GM23338 (cell line): ENCODE measurements at regions not wholly inside any gene's neighbourhood (a gene's known extent, or its start where the extent isn't known, plus 50 kb on each side); places are given as distances from the start of the nearest gene placed in this dataset.
"Not testable (repeated sequence)": the region's sequence is repeated elsewhere in the genome, so short reads cannot be mapped to it uniquely, and the experiment has no call there.

ENCODE experiments used
- ATAC-seq: fragments of 200-7000 bp; cut with Tn5 transposase; 3 replicates; pipeline ENCODE4 v1.9.1; 2020
- DNase-seq: peaks from one replicate; pipeline ENCODE4 v3.0.0-alpha.2; 2015; ENCODE audit warnings: low spot score
- H2AFZ ChIP-seq: fragments of 200-600 bp; sonication (generic); 2 replicates; pipeline ENCODE4 v1.8.0; 2016; ENCODE audit warnings: antibody characterized with exemption, mild to moderate bottlenecking, moderate library complexity
- H3F3A ChIP-seq: fragments of 200-600 bp; sonication (generic); replicated peaks from 2 replicates; pipeline ENCODE4 v1.8.0; 2017; ENCODE audit warnings: antibody characterized with exemption, mixed run types, low read depth
- H3K27ac ChIP-seq: fragments of 200-600 bp; sonication (generic); 2 replicates; pipeline ENCODE4 v1.6.1; 2016; ENCODE audit warnings: low read depth
- H3K27me3 ChIP-seq: fragments of 200-600 bp; sonication (generic); 2 replicates; pipeline ENCODE4 v1.8.0; 2016; ENCODE audit warnings: mild to moderate bottlenecking, mixed run types, moderate library complexity; ENCODE audit not compliant: insufficient read depth
- H3K36me3 ChIP-seq: fragments of 200-600 bp; sonication (generic); 2 replicates; pipeline ENCODE4 v1.8.0; 2016; ENCODE audit warnings: mild to moderate bottlenecking; ENCODE audit not compliant: insufficient read depth
- H3K4me1 ChIP-seq: fragments of 200-600 bp; sonication (generic); 2 replicates; pipeline ENCODE4 v1.8.0; 2016; ENCODE audit warnings: mild to moderate bottlenecking, moderate library complexity; ENCODE audit not compliant: insufficient read depth
- H3K4me2 ChIP-seq: fragments of 200-600 bp; sonication (generic); 2 replicates; pipeline ENCODE4 v1.7.1; 2017; ENCODE audit warnings: mixed run types
- H3K4me3 ChIP-seq: fragments of 200-600 bp; sonication (generic); 2 replicates; pipeline ENCODE4 v1.6.1; 2016; ENCODE audit warnings: mixed run types
- H3K79me2 ChIP-seq: fragments of 200-600 bp; sonication (generic); replicated peaks from 2 replicates; pipeline ENCODE4 v1.8.0; 2017; ENCODE audit warnings: mild to moderate bottlenecking; ENCODE audit not compliant: insufficient read depth
- H3K9me2 ChIP-seq: fragments of 200-600 bp; sonication (generic); 2 replicates; pipeline ENCODE4 v1.8.0; 2017; ENCODE audit not compliant: insufficient read depth
- H4K20me1 ChIP-seq: fragments of 200-600 bp; sonication (generic); replicated peaks from 2 replicates; pipeline ENCODE4 v1.8.0; 2017; ENCODE audit warnings: mild to moderate bottlenecking; ENCODE audit not compliant: insufficient read depth
- H3K27ac Mint-ChIP-seq: 2 replicates; pipeline ENCODE4 v1.8.0; 2020; ENCODE audit warnings: inconsistent platforms, mild to moderate bottlenecking, moderate library complexity, mixed read lengths
- H3K27me3 Mint-ChIP-seq: 3 replicates; pipeline ENCODE4 v1.8.0; 2022; ENCODE audit warnings: low read depth, mild to moderate bottlenecking, moderate library complexity, mixed read lengths, inconsistent platforms; ENCODE audit not compliant: insufficient read depth, poor library complexity
- H3K36me3 Mint-ChIP-seq: 3 replicates; pipeline ENCODE4 v1.8.0; 2021; ENCODE audit warnings: low read depth, mild to moderate bottlenecking, inconsistent platforms, moderate library complexity, mixed read lengths
- H3K4me1 Mint-ChIP-seq: 3 replicates; pipeline ENCODE4 v1.8.0; 2020; ENCODE audit warnings: mild to moderate bottlenecking, inconsistent platforms, mixed read lengths
- H3K4me3 Mint-ChIP-seq: 3 replicates; pipeline ENCODE4 v1.8.0; 2021; ENCODE audit warnings: moderate library complexity, mild to moderate bottlenecking, inconsistent platforms, mixed read lengths
- H3K9me3 Mint-ChIP-seq: 3 replicates; pipeline ENCODE4 v1.8.0; 2020; ENCODE audit warnings: moderate library complexity, mild to moderate bottlenecking, inconsistent platforms, mixed read lengths
- ZNF462 ChIP-seq: fragments of 250-450 bp; sonication (Bioruptor Pico); IDR thresholded peaks from 2 replicates; pipeline ENCODE4 v1.5.0; 2020; ENCODE audit warnings: mild to moderate bottlenecking, moderate library complexity
- TF ChIP-seq, protein P1 (sequence below): IDR thresholded peaks from 2 replicates; pipeline ENCODE4 v1.6.1; 2016; ENCODE audit warnings: antibody characterized with exemption
- TF ChIP-seq, protein P2 (sequence below), 2 experiments: fragments of 200-600 bp in 1 of 2; sonication (generic) in 1 of 2; conservative IDR thresholded peaks; 2 replicates each; pipeline versions ENCODE4 v1.5.1 to v1.6.1; 2016 to 2017; ENCODE audit warnings: antibody characterized with exemption in 2 of 2, low read depth in 2 of 2, mild to moderate bottlenecking in 2 of 2, moderate library complexity in 1 of 2

GRCh38 chr4:25993395-25994185, 79.6 kb downstream of the SMIM20 start:
- Histone ChIP-seq H3K4me1 (0 out of 2 replicates have a peak, but pooled peaks cover 2% of the 10 kb centered on the region), H3K27me3 (no peaks in the 10 kb centered on the region), H3K36me3 (no peaks in the 10 kb centered on the region), H3K4me3 (peak overlapping the region; percentile 8; the same call in 1 of the 2 replicates), H3K27ac (peak overlapping the region; percentile 95), H3K4me2 (peak overlapping the region; percentile 36), H3F3A (0 out of 2 replicates have a peak, but pooled peaks cover 5% of the 10 kb centered on the region), H4K20me1 (no peaks in the 10 kb centered on the region), H3K79me2 (no peaks in the 10 kb centered on the region), H2AFZ (no peak overlapping the region), H3K9me2 (no peaks in the 10 kb centered on the region)
- TF ChIP-seq, protein P1, sequence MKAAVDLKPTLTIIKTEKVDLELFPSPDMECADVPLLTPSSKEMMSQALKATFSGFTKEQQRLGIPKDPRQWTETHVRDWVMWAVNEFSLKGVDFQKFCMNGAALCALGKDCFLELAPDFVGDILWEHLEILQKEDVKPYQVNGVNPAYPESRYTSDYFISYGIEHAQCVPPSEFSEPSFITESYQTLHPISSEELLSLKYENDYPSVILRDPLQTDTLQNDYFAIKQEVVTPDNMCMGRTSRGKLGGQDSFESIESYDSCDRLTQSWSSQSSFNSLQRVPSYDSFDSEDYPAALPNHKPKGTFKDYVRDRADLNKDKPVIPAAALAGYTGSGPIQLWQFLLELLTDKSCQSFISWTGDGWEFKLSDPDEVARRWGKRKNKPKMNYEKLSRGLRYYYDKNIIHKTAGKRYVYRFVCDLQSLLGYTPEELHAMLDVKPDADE: no peak
- TF ChIP-seq, protein P2, sequence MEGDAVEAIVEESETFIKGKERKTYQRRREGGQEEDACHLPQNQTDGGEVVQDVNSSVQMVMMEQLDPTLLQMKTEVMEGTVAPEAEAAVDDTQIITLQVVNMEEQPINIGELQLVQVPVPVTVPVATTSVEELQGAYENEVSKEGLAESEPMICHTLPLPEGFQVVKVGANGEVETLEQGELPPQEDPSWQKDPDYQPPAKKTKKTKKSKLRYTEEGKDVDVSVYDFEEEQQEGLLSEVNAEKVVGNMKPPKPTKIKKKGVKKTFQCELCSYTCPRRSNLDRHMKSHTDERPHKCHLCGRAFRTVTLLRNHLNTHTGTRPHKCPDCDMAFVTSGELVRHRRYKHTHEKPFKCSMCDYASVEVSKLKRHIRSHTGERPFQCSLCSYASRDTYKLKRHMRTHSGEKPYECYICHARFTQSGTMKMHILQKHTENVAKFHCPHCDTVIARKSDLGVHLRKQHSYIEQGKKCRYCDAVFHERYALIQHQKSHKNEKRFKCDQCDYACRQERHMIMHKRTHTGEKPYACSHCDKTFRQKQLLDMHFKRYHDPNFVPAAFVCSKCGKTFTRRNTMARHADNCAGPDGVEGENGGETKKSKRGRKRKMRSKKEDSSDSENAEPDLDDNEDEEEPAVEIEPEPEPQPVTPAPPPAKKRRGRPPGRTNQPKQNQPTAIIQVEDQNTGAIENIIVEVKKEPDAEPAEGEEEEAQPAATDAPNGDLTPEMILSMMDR (conservative IDR thresholded peaks at IDR 0.05; ENCODE audit: low read depth in 2 of 2): peak; percentile 67 to 77
- Mint-ChIP-seq H3K4me3 (peak overlapping the region; percentile 23; the same call in 2 of the 3 replicates), H3K36me3 (peaks cover 5% of the 10 kb centered on the region; the same call in 2 of the 3 replicates), H3K27ac (peak overlapping the region; percentile 98), H3K27me3 (peaks cover 11% of the 10 kb centered on the region), H3K4me1 (peaks cover 10% of the 10 kb centered on the region), H3K9me3 (peaks cover 7% of the 10 kb centered on the region; the same call in 2 of the 3 replicates)
- DNase-seq: peak; percentile 97
- peak; percentile 91 for ATAC-seq

DNA sequence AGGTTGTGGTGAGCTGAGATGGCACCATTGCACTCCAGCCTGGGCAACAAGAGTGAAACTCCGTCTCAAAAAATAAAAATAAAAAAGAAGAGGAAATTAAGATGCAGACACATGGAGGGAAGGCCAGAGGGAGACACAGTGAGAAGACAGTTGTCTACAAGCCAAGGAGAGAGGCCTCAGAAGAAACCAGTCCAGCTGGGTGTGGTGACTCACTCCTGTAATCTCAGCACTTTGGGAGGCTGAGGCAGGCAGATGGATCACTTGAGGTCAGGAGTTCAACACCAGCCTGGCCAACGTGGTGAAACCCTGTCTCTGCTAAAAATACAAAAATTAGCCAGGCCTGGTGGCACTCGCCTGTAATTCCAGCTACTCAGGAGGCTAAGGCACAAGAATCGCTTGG, 80.6 kb downstream of the SMIM20 start:
- ATAC-seq, H3K9me3 Mint-ChIP-seq: not testable (repeated sequence)

DNA sequence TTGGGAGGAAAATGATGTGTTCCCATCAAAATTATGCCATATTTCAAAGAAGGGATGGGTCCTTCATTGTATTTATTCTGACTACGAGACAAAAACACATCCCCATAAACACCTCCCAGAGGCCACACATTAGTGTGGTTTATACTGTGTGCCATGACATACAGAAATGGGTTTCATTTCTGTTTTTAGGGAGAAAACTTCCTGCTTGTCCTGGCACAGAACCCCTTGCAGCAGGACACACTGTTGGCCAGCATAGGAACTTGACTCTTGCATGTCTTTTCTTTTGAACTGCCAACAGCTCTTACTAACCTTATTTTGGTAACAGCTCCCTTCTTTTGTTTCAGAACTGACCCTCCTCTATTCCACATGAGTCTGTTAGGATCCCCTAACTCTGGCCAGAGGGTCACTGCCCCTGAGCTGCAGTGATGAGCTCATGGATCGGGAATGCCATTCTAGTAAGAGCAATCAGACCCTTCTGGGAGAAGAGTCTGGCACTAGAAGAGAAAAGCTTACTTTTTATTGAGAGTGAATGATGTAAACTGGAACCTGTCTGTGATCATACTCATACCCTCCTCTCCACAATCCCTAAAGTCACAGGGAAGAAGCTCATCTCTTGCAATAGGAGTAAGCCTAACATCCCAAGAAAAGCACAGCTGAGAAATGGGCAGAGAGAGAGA, 86.4 kb downstream of the SMIM20 start:
- H3F3A ChIP-seq: no peaks in the 10 kb centered on the region
- H3K27ac ChIP-seq: no peak overlapping the region
- ATAC-seq (no peak; the same call in 2 of the 3 replicates), DNase-seq (peak; percentile 12)
- no peaks in the 10 kb centered on the region for H3K79me2 ChIP-seq
- H3K27me3 ChIP-seq: no peaks in the 10 kb centered on the region
- no peak overlapping the region; the same call in 1 of the 2 replicates for H3K27ac Mint-ChIP-seq
- no peaks in the 10 kb centered on the region for H3K9me2 ChIP-seq
- no peaks in the 10 kb centered on the region for H3K4me1 ChIP-seq
- no peaks in the 10 kb centered on the region for H3K36me3 Mint-ChIP-seq
- H2AFZ ChIP-seq: no peak overlapping the region; the same call in 1 of the 2 replicates
- no peaks in the 10 kb centered on the region for H3K9me3 Mint-ChIP-seq
- no peak overlapping the region for H3K4me3 Mint-ChIP-seq
- no peak overlapping the region for H3K4me3 ChIP-seq
- no peaks in the 10 kb centered on the region for H4K20me1 ChIP-seq
- H3K4me1 Mint-ChIP-seq: peaks cover 4% of the 10 kb centered on the region; the same call in 1 of the 3 replicates
- no peaks in the 10 kb centered on the region for H3K36me3 ChIP-seq
- no peak overlapping the region for H3K4me2 ChIP-seq
- H3K27me3 Mint-ChIP-seq: peaks cover 6% of the 10 kb centered on the region
- no peak for TF ChIP-seq ZNF462 (CRISPR knock-in tag)

More for the DNA sequence above, 80.6 kb downstream of the SMIM20 start:
- H3K4me3 ChIP-seq, H3K36me3 ChIP-seq, H4K20me1 ChIP-seq, H3K27me3 ChIP-seq, H3K79me2 ChIP-seq, H3K27ac ChIP-seq, H3K4me1 ChIP-seq, H3K27ac Mint-ChIP-seq, H3F3A ChIP-seq, H3K4me2 ChIP-seq, H3K36me3 Mint-ChIP-seq, DNase-seq, H3K9me2 ChIP-seq, H3K4me3 Mint-ChIP-seq: not testable (repeated sequence)
- Mint-ChIP-seq H3K27me3 (peaks cover 11% of the 10 kb centered on the region), H3K4me1 (peaks cover 10% of the 10 kb centered on the region)
- H2AFZ ChIP-seq: peak overlapping the region; percentile 14; the same call in 1 of the 2 replicates
